HG02870 (cell line): ENCODE measurements at regions not wholly inside any gene's neighbourhood (a gene's known extent, or its start where the extent isn't known, plus 50 kb on each side); places are given as distances from the start of the nearest gene placed in this dataset.

Experiments used
- ATAC-seq: cut with Tn5 transposase; IDR thresholded peaks from one replicate; pipeline ENCODE4 v1.9.1; 2021; ENCODE audit warnings: mild to moderate bottlenecking, moderate library complexity; ENCODE audit not compliant: unreplicated experiment

GRCh38 chr3:76753599-76753998 lies 286.3 kb upstream of the ROBO2 start:
- ATAC-seq: no peak

- no peak for ATAC-seq
These were observed 285.7 kb upstream of the ROBO2 start for GRCh38 chr3:76754247-76754646.

- no peak for ATAC-seq
These were observed 283.3 kb upstream of the ROBO2 start for GRCh38 chr3:76756577-76756976.

DNA sequence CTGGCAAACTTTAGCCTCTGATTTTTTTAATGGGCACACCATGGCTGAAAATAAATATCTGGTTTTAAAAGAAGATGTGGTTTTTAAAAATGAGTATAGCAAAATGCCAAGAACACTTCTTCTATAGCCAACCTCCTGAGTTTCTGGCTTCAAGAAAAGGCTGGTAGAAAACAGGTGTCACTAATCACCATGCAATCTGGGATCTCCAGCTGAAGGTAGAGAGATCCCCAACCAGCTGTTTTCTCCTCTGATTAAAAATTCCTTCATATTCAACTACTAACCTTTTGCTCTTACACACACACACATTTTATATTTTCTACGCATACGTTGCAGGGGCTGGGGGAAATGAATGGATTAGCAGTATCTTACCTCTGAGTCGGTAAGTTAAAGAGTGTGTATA lies 279.6 kb upstream of the ROBO2 start:
- ATAC-seq: no peak

DNA sequence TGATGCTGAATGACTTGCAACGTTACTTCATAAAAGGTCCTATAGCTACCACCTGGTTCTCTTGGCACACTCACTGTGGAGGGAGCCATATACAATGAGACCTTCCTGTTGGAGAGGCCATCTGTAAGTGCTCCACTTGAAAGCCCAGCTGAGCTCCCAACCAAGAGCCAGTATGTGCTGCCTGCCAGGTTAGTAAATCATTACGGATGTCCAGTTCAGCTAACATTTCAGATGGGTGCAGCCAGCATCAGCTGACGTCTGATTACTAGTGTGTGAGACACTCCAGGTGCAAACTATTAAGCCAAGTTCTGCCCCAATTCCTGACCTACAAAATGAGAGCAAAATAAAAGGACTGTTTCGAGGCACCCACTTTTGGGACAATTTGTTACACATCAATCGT lies 274.4 kb upstream of the ROBO2 start:
- ATAC-seq: no peak

DNA sequence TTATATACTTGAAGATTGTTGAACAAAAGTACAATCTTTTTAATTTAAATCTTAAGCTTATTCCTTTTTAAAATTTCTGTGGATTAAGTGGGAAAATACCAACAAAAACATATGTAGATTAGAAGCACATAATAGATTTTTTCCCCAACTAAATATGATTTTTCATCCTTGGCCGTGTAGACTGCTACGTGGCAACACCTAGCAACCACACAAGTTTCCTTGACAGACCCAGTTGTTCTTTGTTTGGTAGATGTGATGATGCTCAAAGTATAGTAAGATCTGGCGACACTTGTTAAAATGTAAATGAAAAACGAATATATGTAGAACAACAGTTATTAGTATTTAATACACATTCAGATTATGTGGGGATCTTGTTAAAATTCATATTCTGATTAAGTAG lies 271.0 kb upstream of the ROBO2 start:
- ATAC-seq: no peak

GRCh38 chr3:76776927-76777326 lies 263.0 kb upstream of the ROBO2 start:
- ATAC-seq: no peak

GRCh38 chr3:76788206-76788605 lies 251.7 kb upstream of the ROBO2 start:
- no peak for ATAC-seq

GRCh38 chr3:76789237-76789636 lies 250.7 kb upstream of the ROBO2 start:
- ATAC-seq: no peak

DNA sequence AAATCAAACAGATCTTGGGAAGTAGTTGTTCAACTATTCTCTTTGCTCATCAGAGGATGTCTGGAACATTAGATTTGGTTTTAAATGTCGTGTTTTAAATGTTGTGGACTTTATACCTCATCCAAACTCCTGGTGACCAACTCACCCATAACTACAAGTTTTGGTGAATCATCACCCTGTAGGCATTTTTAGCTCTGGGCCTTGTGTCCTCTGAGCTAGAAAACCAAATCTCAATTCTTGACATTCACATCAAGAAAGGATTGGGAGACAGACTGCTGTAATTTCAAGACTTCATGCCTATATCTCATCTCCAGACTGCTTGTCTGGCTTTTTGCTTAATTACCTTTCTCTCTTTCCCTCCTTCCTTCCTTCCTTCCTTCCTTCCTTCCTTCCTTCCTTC lies 228.5 kb upstream of the ROBO2 start:
- no peak for ATAC-seq

DNA sequence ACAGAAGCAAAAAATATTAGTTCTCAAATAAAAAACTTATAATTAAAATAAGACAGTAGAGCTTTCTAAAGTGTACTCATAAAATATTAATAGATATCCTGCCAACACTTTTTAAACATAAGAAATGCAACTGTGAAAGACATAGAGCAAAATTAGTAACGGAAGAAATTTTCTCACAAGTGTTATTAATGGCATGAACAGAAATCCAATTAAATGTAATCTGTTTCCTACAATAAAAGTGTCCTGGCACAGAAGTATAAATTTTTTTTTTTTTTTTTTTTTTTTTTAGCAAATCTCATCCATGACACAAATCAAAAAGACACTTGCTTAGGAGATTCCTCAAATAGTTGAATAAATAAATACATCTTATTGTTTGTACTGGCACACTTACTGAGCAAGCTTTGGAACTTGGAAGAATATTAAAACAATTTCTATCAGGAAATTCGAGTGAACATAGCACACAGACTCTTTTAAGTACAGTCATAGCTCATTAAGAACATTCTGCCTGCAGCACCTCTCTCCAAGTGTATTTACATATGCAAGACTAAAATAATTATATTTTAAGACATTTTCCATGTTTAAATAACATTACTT lies 227.2 kb upstream of the ROBO2 start:
- no peak for ATAC-seq

DNA sequence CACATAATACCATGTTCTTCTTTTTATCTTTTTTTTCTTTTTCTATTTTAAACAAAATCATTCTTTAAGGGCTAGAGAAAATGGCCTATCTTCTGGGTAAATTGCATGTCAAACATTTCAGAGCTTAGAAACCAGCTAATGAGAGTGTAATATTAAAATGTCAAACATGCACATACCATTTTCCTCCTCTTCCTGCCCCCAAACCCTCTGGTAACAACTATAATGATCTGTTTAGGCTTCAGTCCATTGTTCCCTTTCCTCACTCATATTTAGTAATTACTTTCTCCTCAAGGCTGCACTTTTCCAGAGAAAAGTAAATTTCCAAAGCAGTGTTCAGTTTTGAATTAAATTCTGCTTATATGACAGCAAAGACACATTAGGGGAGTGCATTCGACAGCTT lies 224.3 kb upstream of the ROBO2 start:
- no peak for ATAC-seq

- ATAC-seq: no peak
These were observed 219.4 kb upstream of the ROBO2 start for GRCh38 chr3:76820481-76820880.

DNA sequence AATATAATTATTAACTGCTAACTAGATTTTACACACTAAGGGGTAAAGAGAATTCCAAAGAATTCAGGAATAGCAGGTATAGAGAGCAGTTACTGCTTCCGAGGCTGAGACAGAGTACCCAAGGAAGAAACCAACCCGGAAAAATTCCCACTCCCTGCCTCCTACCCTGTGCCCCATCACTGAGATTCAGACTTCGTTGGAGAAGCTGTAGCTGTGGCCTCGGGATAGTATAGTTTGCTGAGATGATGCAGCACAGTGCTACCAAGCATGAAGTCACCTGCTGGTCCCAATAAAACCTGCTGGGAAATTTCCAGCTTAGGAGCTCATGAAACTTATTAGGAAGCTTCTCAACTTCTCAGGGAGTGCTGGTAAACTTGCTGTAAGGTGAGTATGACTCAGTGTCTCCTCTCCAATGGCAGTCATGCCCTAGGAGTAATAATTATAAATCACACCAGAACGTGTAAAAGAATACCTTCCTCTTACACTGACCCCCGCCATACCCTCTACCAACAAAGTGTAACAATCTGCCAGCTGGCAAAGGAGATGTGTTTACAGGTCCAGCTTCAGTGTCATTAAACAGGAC lies 215.2 kb upstream of the ROBO2 start:
- ATAC-seq: no peak

GRCh38 chr3:76826861-76827260 lies 213.0 kb upstream of the ROBO2 start:
- ATAC-seq: no peak

GRCh38 chr3:76827701-76828226 lies 212.1 kb upstream of the ROBO2 start:
- ATAC-seq: no peak

DNA sequence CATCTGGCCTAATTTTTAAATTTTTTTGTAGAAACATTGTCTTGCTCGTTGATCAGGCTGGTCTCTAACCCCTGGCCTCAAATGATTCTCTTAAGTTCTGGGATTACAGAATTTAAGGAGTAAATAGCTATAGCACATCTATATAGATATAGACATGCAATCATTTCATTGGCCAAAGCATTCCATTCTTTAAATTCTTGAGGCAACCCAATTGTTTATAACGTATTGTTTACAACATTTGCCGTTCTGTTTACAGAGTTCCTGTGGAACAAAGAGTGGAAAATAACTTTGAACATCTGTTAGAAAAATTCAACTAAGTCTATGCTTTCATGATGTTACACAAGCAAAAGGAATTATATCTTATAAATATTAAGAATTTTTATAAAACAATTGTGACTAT lies 205.2 kb upstream of the ROBO2 start:
- ATAC-seq: no peak

DNA sequence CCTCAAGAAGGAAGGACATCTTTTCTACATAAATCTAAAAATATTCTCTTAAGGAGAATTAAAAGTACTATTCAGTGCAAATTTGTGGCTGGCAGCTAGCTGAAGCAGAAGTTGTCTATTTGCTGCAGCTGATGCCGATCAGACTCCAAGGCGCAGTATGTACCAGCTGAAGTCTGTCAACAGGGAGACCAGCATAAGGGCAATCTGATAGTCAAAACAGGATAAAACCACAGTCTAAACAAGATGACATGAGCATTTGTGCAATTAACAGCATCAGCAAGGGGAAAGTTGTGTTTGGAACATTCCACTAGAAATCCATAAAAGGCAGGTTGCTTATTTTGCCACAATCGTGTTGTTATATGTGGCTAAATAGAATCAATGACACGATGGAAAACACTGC lies 198.2 kb upstream of the ROBO2 start:
- ATAC-seq: no peak

DNA sequence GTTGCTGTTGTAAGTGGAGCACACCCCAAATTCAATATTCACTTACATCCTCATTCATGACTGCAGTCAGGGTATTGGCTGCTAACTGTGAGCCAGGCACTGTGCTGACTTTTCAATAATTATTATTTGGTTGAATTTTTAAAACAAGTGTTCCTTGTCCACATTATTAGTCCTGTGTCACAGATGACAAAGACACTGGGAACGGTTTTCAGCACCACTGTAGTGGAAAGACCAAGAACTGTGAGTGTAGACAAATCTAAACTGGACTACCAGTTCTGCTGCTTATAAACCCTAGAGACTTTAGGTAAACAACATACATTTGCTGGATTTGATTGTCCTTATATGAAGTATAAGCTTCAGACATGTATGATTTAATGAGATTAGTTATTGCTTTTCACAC lies 197.7 kb upstream of the ROBO2 start:
- ATAC-seq: no peak

DNA sequence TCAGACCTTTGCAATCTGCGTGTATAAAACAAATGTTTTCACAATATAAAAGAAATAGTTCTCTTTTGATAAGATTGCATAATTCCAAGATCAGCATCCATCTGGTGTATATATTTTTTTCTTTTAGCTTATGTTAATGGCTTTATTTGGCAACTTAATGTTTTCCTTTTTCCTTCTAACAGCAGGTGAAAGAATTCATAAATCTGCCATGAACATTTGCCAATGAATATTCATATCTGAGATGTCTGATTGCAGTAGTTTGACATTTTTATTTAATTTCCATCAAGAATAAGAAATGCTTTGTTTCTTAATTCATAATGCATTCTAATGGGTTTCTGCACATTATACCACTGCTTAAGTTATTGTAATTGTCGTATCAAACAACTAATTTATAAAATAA lies 184.4 kb upstream of the ROBO2 start:
- no peak for ATAC-seq

GRCh38 chr3:76859596-76859995 lies 180.3 kb upstream of the ROBO2 start:
- ATAC-seq: no peak

- no peak for ATAC-seq
These were observed 175.5 kb upstream of the ROBO2 start for GRCh38 chr3:76864355-76864754.
